C4-2B (cell line): ENCODE measurements at regions not wholly inside any gene's neighbourhood (a gene's known extent, or its start where the extent isn't known, plus 50 kb on each side); places are given as distances from the start of the nearest gene placed in this dataset.

Source experiments
- CTCF ChIP-seq: fragments of 450-650 bp; conservative IDR thresholded peaks from 2 replicates; pipeline ENCODE4 v1.5.1; 2017; ENCODE audit warnings: mild to moderate bottlenecking
- ZFX ChIP-seq: fragments of 450-650 bp; IDR thresholded peaks from 2 replicates; pipeline ENCODE4 v1.6.1; 2017

GRCh38 chr13:74040200-74040599 lies 94.0 kb downstream of the KLF12 start:
- TF ChIP-seq CTCF (peak; percentile 29), ZFX (no peak)
